Activated naive CD8-positive, alpha-beta T cell treated with anti-CD3 and anti-CD28 coated beads, Interleukin-2, amount 10 ng/mL, durations not matched to agents 7 days and 5 days (primary cell): ENCODE measurements at regions not wholly inside any gene's neighbourhood (a gene's known extent, or its start where the extent isn't known, plus 50 kb on each side); places are given as distances from the start of the nearest gene placed in this dataset.

Source experiments
- ATAC-seq: fragments of 150-1000 bp; cut with Tn5 transposase; one replicate; pipeline ENCODE4 v1.10.0; 2021; ENCODE audit warnings: low read depth, moderate library complexity
- POLR2A ChIA-PET: fragments of 350-600 bp; sonication (Branson Sonifier 250); formaldehyde crosslinking; loops from one replicate; lab custom pipeline; 2021; ENCODE audit warnings: antibody characterized with exemption; lab: Charles Lee
- DNase-seq: peaks from one replicate; pipeline ENCODE4 v3.0.0; 2021
- H3K27ac Mint-ChIP-seq: one replicate; pipeline ENCODE4 v1.8.0; 2022; ENCODE audit warnings: mild to moderate bottlenecking, mixed read lengths
- H3K27me3 Mint-ChIP-seq: one replicate; pipeline ENCODE4 v1.8.0; 2022; ENCODE audit warnings: mild to moderate bottlenecking, moderate library complexity, mixed read lengths
- H3K36me3 Mint-ChIP-seq: one replicate; pipeline ENCODE4 v1.8.0; 2021; ENCODE audit warnings: mild to moderate bottlenecking, mixed read lengths
- H3K4me1 Mint-ChIP-seq: one replicate; pipeline ENCODE4 v1.8.0; 2021; ENCODE audit warnings: mixed read lengths
- H3K4me3 Mint-ChIP-seq: one replicate; pipeline ENCODE4 v1.8.0; 2022; ENCODE audit warnings: mild to moderate bottlenecking, moderate library complexity, mixed read lengths
- H3K9me3 Mint-ChIP-seq: one replicate; pipeline ENCODE4 v1.8.0; 2021; ENCODE audit warnings: mixed read lengths

GRCh38 chr20:20765696-20766365 is 53.4 kb upstream of the RALGAPA2 start:
- DNase-seq (no peak), ATAC-seq (no peak)
- H3K9me3 Mint-ChIP-seq: no peaks in the 10 kb centered on the region
- no peak overlapping the region for H3K27ac Mint-ChIP-seq
- no peak overlapping the region for H3K4me3 Mint-ChIP-seq
- POLR2A ChIA-PET: no interaction called here
- H3K27me3 Mint-ChIP-seq: peaks cover 21% of the 10 kb centered on the region
- H3K36me3 Mint-ChIP-seq: no peaks in the 10 kb centered on the region
- no peaks in the 10 kb centered on the region for H3K4me1 Mint-ChIP-seq

- POLR2A ChIA-PET: no interaction called here
- DNase-seq (no peak), ATAC-seq (no peak)
- H3K9me3 Mint-ChIP-seq: no peaks in the 10 kb centered on the region
- H3K27me3 Mint-ChIP-seq: peaks cover 17% of the 10 kb centered on the region
- H3K27ac Mint-ChIP-seq: no peak overlapping the region
- no peaks in the 10 kb centered on the region for H3K36me3 Mint-ChIP-seq
- no peaks in the 10 kb centered on the region for H3K4me1 Mint-ChIP-seq
- no peak overlapping the region for H3K4me3 Mint-ChIP-seq
Measured at GRCh38 chr20:20763650-20764049, 51.2 kb upstream of the RALGAPA2 start.
